Bronchial epithelial cell (primary cell): ENCODE measurements at regions not wholly inside any gene's neighbourhood (a gene's known extent, or its start where the extent isn't known, plus 50 kb on each side); places are given as distances from the start of the nearest gene placed in this dataset.

ENCODE experiments used
- DNase-seq: peaks from one replicate; pipeline ENCODE4 v3.0.0-alpha.2; 2010; ENCODE audit warnings: low read depth
- FAIRE-seq: peaks from 2 replicates; lab custom pipeline; 2011; peaks lifted over from hg19 to GRCh38; lab: Jason Lieb, UNC
- H3K27me3 ChIP-seq: 2 replicates; pipeline ENCODE4 v1.5.1; 2011; ENCODE audit warnings: low read length; ENCODE audit not compliant: control insufficient read depth, insufficient read depth
- H3K36me3 ChIP-seq: 2 replicates; pipeline ENCODE4 v1.5.1; 2011; ENCODE audit warnings: low read length; ENCODE audit not compliant: control insufficient read depth, insufficient read depth
- H3K4me3 ChIP-seq: 2 replicates; pipeline ENCODE4 v1.5.1; 2011; ENCODE audit warnings: mild to moderate bottlenecking, low read depth, low read length, control low read depth
- CTCF ChIP-seq: IDR thresholded peaks from 2 replicates; pipeline ENCODE4 v1.5.1; 2011; ENCODE audit warnings: mild to moderate bottlenecking, moderate library complexity, low read length, control low read depth, inconsistent platforms; ENCODE audit not compliant: insufficient read depth, severe bottlenecking

- DNase-seq (peak; percentile 47), FAIRE-seq (no peak)
- H3K36me3 ChIP-seq, result no peaks in the 10 kb centered on the region
- no peak overlapping the region for H3K4me3 ChIP-seq
- no peaks in the 10 kb centered on the region for H3K27me3 ChIP-seq
- TF ChIP-seq CTCF, result no peak
These were observed 158.7 kb upstream of the ZC3H15 start for GRCh38 chr2:186327251-186327868.

DNA sequence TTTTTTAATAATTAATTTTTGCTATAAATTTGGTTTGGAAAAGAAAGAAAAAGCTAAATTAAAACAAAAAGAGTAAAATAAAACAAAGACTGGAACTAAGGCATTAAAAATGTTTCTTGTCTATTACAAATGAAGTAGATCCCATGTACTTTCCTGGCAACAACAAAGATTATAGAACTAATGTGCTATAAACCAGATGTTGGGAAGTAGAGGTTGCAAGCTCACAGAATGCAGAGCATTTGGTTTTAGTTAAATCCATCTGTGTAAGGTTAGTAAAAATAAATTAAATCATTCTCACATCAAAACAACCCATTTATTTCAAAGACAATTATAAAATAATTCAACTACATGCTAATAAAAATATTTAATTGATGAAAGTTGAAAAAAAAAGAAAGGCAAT lies 157.2 kb upstream of the ZC3H15 start:
- DNase-seq (no peak), FAIRE-seq (no peak)
- Histone ChIP-seq H3K27me3 (no peaks in the 10 kb centered on the region), H3K4me3 (no peak overlapping the region), H3K36me3 (no peaks in the 10 kb centered on the region)
- no peak for TF ChIP-seq CTCF

- TF ChIP-seq CTCF, result no peak
- no peaks in the 10 kb centered on the region for H3K27me3 ChIP-seq
These were observed 156.0 kb upstream of the ZC3H15 start for GRCh38 chr2:186330050-186330449.

DNA sequence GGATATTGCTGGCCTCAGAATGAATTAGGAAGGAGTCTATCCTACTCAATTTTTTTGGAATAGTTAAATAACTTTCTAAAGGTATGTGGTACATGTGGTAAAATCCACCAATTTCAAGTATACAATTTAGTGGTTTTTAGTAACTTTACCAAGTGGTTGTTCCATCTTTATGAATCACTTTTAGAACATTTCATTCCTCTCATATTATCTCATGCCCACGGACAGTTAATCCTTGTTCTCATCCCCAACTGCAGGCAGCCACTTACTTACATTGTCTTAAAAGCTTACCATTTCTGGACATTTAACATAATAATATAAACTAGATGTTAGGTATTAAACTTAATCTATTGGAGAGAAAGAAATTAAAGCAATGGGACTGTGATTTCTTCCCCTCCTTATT lies 146.3 kb upstream of the ZC3H15 start:
- FAIRE-seq, result no peak
- no peak for DNase-seq
- H3K36me3 ChIP-seq, result no peaks in the 10 kb centered on the region
- TF ChIP-seq CTCF, result no peak
- H3K27me3 ChIP-seq, result no peaks in the 10 kb centered on the region
- H3K4me3 ChIP-seq, result no peak overlapping the region

More at GRCh38 chr2:186330050-186330449, 156.0 kb upstream of the ZC3H15 start:
- no peak for DNase-seq
- no peaks in the 10 kb centered on the region for H3K36me3 ChIP-seq
- FAIRE-seq, result no peak
- no peak overlapping the region for H3K4me3 ChIP-seq

GRCh38 chr2:186342029-186342428 lies 144.0 kb upstream of the ZC3H15 start:
- no peak for FAIRE-seq
- Histone ChIP-seq H3K4me3 (no peak overlapping the region), H3K36me3 (no peaks in the 10 kb centered on the region), H3K27me3 (no peaks in the 10 kb centered on the region)
- TF ChIP-seq CTCF, result no peak
- no peak for DNase-seq

GRCh38 chr2:186345745-186346144 lies 140.3 kb upstream of the ZC3H15 start:
- TF ChIP-seq CTCF, result no peak
- Histone ChIP-seq H3K4me3 (no peak overlapping the region), H3K27me3 (no peaks in the 10 kb centered on the region), H3K36me3 (no peaks in the 10 kb centered on the region)
- DNase-seq, result no peak
- no peak for FAIRE-seq
